ENCODE measurements at regions not wholly inside any gene's neighbourhood (a gene's known extent, or its start where the extent isn't known, plus 50 kb on each side); places are given as distances from the start of the nearest gene placed in this dataset.

GRCh38 chr11:113533425-113533698, 58.2 kb upstream of the DRD2 start:
- Histone ChIP-seq H3K36me3 (ENCODE audit: control insufficient read depth in 2 of 4, insufficient read depth in 4 of 4, low read length in 3 of 4) (no peaks in the 10 kb centered on the region), H4K5ac (ENCODE audit: insufficient read length, low read depth, low read length) (no peak overlapping the region), H3K27me3 (replicated peaks in 1 of 4; ENCODE audit: control insufficient read depth in 3 of 4, extremely low read depth in 1 of 4, insufficient read depth in 3 of 4, low read length in 3 of 4) (no peaks in the 10 kb centered on the region; a peak in 1 of 7 replicates), H3K4me3 (ENCODE audit: extremely low read depth in 1 of 4, insufficient read depth in 2 of 4, low read depth in 3 of 4, low read length in 4 of 4) (no peak overlapping the region), H3K4ac (replicated peaks; ENCODE audit: insufficient read length, low read depth, low read length) (no peak overlapping the region), H3K14ac (ENCODE audit: insufficient read length) (no peak overlapping the region), H3K9me3 (ENCODE audit: insufficient read depth in 2 of 2, low read depth in 1 of 2, low read length in 1 of 2) (no peaks in the 10 kb centered on the region), H3K18ac (ENCODE audit: extremely low read depth, low read length) (no peak overlapping the region), H3K79me2 (ENCODE audit: control insufficient read depth in 1 of 2, insufficient read depth in 2 of 2, low read length in 2 of 2) (no peaks in the 10 kb centered on the region), H2BK120ac (replicated peaks; ENCODE audit: low read depth, low read length) (no peak overlapping the region), H2BK12ac (ENCODE audit: low read depth, low read length) (no peak overlapping the region), H2AFZ (ENCODE audit: low read length) (no peak overlapping the region), H3K4me1 (replicated peaks in 1 of 4; ENCODE audit: control insufficient read depth in 3 of 4, insufficient read depth in 4 of 4, low read length in 3 of 4) (peaks cover 0 to 4% (median 1%) of the 10 kb centered on the region in 4 experiments; a peak in 3 of 7 replicates), H3K4me2 (ENCODE audit: insufficient read depth in 1 of 2, low read depth in 2 of 2, low read length in 2 of 2) (no peak overlapping the region), H2BK15ac (ENCODE audit: low read length) (no peak overlapping the region), H2AK5ac (ENCODE audit: low read depth, low read length) (no peak overlapping the region), H2BK5ac (ENCODE audit: low read depth, low read length) (no peak overlapping the region), H4K20me1 (replicated peaks in 1 of 2; ENCODE audit: control insufficient read depth in 1 of 2, insufficient read depth in 2 of 2, low read length in 2 of 2) (no peaks in the 10 kb centered on the region), H4K8ac (ENCODE audit: extremely low read depth, insufficient read depth, low read length) (no peak overlapping the region), H3K27ac (ENCODE audit: low read depth, low read length) (no peak overlapping the region), H3K9ac (replicated peaks in 1 of 4; ENCODE audit: extremely low read depth in 1 of 4, low read depth in 3 of 4, low read length in 3 of 4) (no peak overlapping the region), H4K91ac (replicated peaks; ENCODE audit: insufficient read length, low read length) (no peak overlapping the region), H3K56ac (replicated peaks; ENCODE audit: insufficient read length, low read depth, low read length) (no peak overlapping the region), H3K79me1 (ENCODE audit: low read depth, low read length) (no peaks in the 10 kb centered on the region), H3K23ac (ENCODE audit: insufficient read length) (no peak overlapping the region), H2BK20ac (ENCODE audit: low read length) (no peak overlapping the region), H3K23me2 (ENCODE audit: low read depth, low read length) (no peaks in the 10 kb centered on the region)
- DNase-seq (ENCODE audit: low read depth in 1 of 2, low spot score in 2 of 2) (no peak), FAIRE-seq (no peak)
- TF ChIP-seq SRF (IDR thresholded peaks at IDR 0.05; ENCODE audit: low read depth, low read length) (no peak), ATF3 (IDR thresholded peaks at IDR 0.05; ENCODE audit: insufficient read depth, low read depth, low read length) (no peak), KDM4A (IDR thresholded peaks at IDR 0.05; ENCODE audit: low read depth, low read length, severe bottlenecking) (no peak), GABPA (IDR thresholded peaks at IDR 0.05; ENCODE audit: borderline replicate concordance, insufficient read depth, low read length) (no peak), GTF2F1 (IDR thresholded peaks at IDR 0.05; ENCODE audit: borderline replicate concordance, low read depth, low read length) (no peak), MAFK (IDR thresholded peaks at IDR 0.05; ENCODE audit: low read depth, low read length) (no peak), CREB1 (IDR thresholded peaks at IDR 0.05) (no peak), JUND (IDR thresholded peaks at IDR 0.05; ENCODE audit: low read length) (no peak)
- POLR2A ChIA-PET (ENCODE audit: partially characterized antibody) = interaction anchor here (0.9 kb wide), 1 partner anchor 227 kb away, joined by 3 read pairs; no protein-coding TSS in a partner anchor
- 83% methylated on average over 4 of the region's 4 CpGs; no CpG with 5 or more reads in 1 of the 2 experiments for WGBS, 2 experiments (ENCODE audit: extremely low coverage in 1 of 2, insufficient coverage in 1 of 2, insufficient read length in 1 of 2, insufficient replicate concordance in 2 of 2, low coverage in 1 of 2, low lambda C conversion rate in 2 of 2, missing lambda C conversion rate in 1 of 2)
- CTCF ChIA-PET (ENCODE audit: partially characterized antibody) = interaction anchor here (0.9 to 4.6 kb wide), 32 partner anchors 11 to 552 kb away, joined by 3 to 34 read pairs (median 5); no protein-coding TSS in a partner anchor

All from H1 (cell line).